Fibroblast of skin of back (primary cell): ENCODE measurements at regions not wholly inside any gene's neighbourhood (a gene's known extent, or its start where the extent isn't known, plus 50 kb on each side); places are given as distances from the start of the nearest gene placed in this dataset.

ENCODE experiments used
- DNase-seq: peaks from one replicate; pipeline ENCODE4 v3.0.0-alpha.2; 2013

DNA sequence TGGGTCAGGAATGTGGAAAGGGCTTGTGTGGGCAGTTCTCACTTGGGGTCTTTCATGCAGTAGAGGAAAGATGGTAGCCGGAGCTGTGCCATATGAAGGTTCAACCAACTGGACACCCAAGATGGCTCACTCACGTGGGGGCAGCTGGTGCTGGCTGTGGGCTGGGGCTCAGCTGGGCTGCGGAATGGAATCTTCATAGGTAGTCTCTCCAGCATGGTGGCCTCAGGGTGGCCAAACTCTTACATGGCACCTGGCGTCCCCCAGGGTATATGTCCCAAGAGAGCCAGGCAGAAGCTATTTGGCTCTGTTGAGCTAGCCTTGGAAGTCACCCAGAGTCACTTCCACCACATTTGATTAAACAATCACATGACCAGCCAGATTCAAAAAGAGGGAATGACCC, 163.1 kb upstream of the KLHL29 start:
- no peak for DNase-seq

DNA sequence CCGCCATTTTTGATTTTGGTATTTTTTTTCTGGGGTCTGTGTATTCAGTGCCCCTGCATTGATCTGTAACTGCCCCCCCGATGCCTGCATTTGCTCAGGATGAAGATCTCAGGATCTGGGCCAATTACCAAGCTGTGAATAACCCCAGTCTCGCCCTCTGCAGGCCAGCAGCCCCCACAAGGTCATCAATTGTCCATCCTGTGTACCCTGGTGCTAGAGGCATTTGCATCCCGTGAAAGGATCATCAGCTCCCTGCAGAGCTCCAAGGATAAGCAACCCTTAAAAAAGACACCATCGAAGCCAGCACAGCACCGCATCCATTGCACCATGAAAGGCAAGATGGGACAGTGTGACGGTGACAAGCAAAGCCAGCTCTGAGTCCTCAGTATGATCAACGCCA, 154.1 kb upstream of the KLHL29 start:
- no peak for DNase-seq

DNA sequence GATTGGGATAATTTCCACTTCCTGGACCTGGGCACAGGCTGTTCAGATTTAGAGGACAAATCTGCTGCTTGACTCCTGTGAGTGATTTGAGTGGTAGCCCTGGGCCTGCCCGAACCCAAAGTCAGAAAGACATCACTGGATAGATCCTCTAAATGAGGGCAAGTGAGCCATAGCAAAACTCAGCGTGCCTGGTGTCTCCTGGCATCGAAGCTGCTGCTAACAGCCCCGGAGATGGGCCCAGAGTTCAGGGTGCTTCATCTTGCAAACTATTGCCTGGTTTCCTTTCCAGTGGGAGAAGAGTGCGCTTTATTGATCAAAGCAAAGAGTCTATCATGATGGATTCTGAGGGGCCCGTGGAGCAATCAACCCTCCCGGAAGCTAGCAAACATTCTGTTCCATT, 153.1 kb upstream of the KLHL29 start:
- no peak for DNase-seq

GRCh38 chr2:23235292-23235691, 149.7 kb upstream of the KLHL29 start:
- peak; percentile 46 for DNase-seq

DNA sequence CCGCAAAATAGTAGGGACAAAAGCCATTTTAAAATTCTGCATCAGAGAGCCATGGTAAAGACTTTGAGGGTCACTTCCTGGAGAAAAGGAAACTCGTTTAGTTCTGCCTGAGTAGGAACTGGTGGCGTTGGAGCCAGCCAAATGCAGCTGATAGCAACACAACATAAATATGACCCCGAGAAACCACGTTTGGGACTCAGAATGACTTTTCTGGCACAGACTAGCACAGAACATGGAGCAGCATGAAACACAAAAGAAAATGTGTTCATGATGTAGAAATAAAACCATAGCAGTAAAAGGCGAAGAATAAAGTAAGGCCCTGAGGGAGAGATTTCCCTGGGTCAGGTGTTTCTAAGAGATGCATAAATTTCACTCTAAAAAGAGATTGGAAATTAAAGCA, 149.2 kb upstream of the KLHL29 start:
- DNase-seq = no peak

- DNase-seq = no peak
Observed at GRCh38 chr2:23237147-23237546, 147.8 kb upstream of the KLHL29 start.

DNA sequence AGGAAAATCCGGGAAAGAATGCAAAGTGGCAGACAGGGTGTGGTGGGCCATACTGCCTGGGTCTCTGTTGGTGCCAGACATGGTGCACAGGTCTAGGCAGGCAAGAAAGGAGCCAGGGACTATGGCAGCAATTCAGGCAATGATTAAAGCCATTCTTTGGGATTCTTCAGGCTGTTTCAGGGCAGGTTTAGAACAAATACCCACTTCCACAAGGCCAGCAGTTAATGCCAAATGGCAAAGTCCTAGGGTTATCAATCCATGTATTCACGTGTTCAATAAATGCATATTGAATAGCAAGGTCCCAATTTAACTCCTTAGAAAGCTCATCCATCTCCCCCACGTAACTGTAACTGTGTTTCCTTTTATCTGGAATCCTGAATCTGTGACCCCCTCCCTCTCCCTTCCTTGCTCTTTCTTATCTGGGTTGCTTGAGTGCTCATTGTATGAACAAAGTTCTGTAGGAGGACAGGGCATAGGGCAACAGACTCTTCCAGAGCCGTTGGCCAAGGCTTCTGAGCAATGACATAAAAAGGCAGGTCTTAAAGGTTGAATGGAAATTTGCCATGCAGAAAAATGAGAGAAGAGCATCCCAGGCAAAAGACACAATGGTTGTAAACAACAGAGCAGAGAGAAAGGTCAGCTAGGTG, 146.8 kb upstream of the KLHL29 start:
- no peak for DNase-seq

DNA sequence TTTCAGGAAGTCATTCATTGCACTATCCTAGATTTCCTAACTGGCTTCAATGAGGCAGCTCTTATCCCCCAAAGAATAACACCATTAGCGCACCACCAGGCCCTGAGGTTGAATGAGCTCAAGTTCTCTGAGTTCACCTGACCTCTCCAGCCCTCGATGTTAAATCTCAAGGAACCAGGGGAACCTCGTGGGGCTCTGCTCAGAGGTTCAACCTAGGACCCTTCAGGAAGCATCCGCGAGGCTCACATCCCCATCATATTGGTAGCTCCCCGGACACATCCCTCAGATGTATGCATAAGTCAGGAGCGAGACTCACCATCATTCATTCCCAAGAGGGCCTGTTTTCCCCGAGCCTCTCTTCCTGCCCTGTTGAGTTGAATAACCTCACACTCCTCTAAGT, 145.6 kb upstream of the KLHL29 start:
- no peak for DNase-seq

DNA sequence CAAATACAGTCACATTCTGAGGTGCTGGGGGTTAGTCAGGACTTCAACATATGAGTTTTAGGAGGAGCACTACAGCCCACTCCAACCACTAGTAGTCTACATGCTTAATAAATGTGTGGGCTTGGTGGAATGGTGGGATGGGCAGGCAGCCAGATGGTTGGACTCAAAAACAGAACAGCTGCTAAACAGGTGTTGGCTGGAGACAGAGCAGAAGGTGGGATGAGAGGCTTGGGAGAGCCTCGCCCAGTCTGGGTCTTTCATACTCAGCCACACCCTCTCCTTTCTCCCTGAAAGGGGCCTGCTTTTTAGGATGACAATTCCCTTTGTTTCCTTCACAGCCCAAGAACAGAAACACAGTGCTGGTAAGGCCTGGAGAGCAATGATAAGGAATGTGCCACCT, 143.9 kb upstream of the KLHL29 start:
- DNase-seq = no peak

- DNase-seq = peak; percentile 8
Observed at GRCh38 chr2:23241611-23242245, 143.3 kb upstream of the KLHL29 start.

DNA sequence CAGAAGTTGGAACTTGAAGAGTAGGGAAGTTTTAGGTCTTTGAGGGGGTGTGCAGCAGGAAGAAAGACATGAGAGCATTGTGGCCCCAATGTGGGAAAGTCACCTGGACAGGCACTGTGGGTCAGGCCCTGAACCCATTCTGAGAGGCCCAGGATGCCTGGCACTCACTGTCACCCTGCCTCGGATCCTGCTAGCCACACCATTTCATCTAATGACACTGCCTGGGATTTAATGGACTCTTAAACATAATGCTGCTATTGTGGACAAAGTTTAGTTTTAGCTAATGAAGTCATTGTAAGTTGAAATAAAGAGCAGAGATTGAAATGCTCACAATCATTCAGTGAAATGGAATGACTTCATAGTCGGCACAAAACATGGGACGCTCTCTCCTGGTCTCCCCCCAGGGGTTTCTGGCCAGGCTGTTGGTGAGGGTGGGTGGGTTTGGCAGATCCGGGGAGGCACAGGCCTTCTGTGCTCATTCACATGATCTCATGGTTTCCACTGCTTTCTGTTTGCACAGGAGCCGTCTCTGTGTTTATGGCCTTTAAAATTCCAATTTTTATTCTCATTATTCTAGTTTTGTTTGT, 141.8 kb upstream of the KLHL29 start:
- no peak for DNase-seq

DNA sequence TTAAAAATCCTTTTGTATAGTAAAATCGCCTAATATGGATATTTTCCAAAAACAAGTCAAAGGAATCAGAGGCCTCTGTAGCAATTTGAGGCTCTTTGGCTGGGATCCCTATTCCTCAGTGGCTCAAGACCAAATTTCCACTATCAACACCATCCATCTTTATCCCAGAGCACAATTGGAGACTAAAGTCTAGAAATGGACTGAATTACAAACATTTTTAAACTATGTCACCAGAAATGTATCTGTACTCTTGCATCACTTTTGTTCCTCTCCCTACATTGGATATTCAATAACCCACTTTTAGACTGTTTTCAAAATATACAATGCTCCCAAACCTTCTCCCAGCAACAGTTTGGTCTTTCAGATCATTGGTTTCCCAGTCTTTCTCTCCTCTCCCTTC, 140.4 kb upstream of the KLHL29 start:
- no peak for DNase-seq

- DNase-seq = no peak
Observed at GRCh38 chr2:23246992-23247683, 137.8 kb upstream of the KLHL29 start.

DNA sequence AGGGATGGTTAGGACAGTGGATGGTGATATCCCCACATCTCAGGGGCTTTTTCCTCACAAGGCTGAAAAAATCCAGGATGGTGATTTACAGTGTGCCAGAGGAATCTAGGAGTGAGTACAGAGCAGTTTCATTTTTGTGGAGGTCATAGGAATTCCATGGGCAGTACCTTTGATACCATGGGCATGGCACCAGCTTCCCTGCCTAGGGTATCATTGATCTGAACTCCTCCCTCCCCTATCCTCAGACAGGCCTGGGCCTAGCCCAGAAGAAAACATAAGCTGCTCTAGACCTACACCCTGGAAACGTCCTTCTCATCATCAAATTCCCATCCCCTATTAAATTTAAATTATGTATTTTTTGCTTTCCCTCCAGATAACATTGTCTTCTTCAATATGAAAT, 136.3 kb upstream of the KLHL29 start:
- DNase-seq = no peak

DNA sequence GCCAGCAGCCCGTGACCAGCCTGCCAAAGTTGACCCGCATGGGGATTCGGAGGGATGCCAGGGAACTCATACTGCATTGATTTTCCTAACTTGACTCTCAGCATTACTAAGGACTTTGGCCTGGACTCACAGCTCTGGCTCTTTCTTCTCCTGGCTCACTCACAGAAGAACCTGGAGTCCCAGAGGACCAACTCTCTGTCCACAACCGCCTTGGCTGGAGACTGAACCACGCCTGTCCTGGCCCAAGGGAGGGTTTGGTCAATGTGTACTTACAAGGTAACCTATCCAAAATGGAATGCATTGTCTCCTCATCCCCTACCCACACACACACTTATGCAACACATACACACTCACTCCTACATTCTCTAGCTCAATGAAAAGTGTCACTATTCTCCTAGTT, 135.6 kb upstream of the KLHL29 start:
- DNase-seq = no peak

GRCh38 chr2:23250371-23250770, 134.6 kb upstream of the KLHL29 start:
- no peak for DNase-seq

GRCh38 chr2:23256643-23257042, 128.3 kb upstream of the KLHL29 start:
- DNase-seq = no peak

GRCh38 chr2:23260621-23261020, 124.4 kb upstream of the KLHL29 start:
- no peak for DNase-seq

DNA sequence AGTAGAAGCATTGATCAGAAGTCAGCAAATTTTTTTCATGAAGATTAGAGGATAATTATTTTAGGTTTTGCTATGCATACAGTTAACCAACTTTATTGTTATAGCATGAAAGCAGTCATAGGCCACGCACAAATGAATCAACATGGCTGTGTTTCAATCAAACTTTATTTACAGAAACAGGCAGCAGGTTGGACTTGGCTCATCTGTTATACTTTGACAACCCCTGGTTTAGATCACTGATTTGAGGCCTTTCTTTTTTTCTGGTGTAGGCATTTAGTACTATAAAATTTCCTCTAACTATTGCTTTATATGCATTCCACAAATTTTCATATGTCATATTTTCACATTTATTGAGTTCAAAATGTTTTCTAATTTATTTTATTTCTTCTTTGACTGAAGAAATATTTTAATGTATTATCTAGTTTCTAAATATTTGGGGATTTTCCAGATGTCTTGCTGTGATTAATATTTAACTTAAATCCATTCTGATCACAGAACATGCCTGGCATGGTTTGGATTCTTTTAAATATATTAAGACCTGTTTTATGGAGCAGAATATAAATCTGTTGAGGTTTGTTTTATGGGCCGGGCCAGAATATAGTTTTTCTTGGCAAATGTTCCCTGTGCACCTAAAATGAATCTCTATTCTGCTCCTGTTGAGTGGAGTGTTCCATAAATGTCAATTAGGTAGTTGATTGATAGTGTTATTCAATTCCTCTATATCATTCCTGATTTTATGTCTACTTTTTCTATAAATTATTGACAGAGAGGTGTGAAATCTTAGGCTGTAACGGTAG, 116.3 kb upstream of the KLHL29 start:
- DNase-seq = peak; percentile 40

- DNase-seq = peak; percentile 57
Observed at GRCh38 chr2:23269747-23270146, 115.2 kb upstream of the KLHL29 start.

GRCh38 chr2:23270810-23271209, 114.2 kb upstream of the KLHL29 start:
- no peak for DNase-seq

DNA sequence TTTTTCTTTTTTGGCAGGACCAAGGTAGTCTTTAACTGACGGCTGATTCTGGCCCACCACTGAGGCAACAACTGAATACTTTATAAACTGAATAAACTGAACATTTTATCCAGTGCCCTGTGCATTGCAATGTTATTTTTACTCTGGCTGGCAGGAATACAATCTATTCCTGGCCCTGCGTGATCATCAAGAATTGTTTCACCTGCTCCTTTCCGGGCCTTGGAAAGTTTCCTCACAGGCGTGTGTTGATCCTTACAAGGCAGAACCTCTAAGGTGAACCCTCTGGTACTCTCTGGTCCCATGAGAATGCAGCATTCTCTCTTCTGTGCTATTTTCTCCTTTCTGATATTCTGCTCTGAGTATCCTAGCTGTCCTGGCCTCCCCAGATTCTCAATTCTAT, 113.7 kb upstream of the KLHL29 start:
- no peak for DNase-seq

- DNase-seq = peak; percentile 51
Observed at GRCh38 chr2:23273786-23274185, 111.2 kb upstream of the KLHL29 start.
